ENCODE measurements at regions not wholly inside any gene's neighbourhood (a gene's known extent, or its start where the extent isn't known, plus 50 kb on each side); places are given as distances from the start of the nearest gene placed in this dataset.
"Not testable (repeated sequence)": the region's sequence is repeated elsewhere in the genome, so short reads cannot be mapped to it uniquely, and the experiment has no call there.

GRCh38 chr3:35141406-35141805 is 497.9 kb upstream of the ARPP21 start:
- Histone ChIP-seq H3K4me1 (no peaks in the 10 kb centered on the region), H3K27ac (no peak overlapping the region), H3K27me3 (no peaks in the 10 kb centered on the region), H3K9me3 (peaks cover 0 to 9% (median 0%) of the 10 kb centered on the region in 4 donors), H3K36me3 (no peaks in the 10 kb centered on the region), H3K4me3 (no peak overlapping the region)
- no peak for DNase-seq (ENCODE audit: low spot score in 2 of 2)
- TF ChIP-seq POLR2A (IDR thresholded peaks at IDR 0.05), result no peak
- no peak for TF ChIP-seq CTCF (IDR thresholded peaks at IDR 0.05)
- TF ChIP-seq EP300 (IDR thresholded peaks at IDR 0.05), result no peak
- WGBS, 2 donors, result 63 to 70% methylated on average over 3 to 4 of the region's 4 CpGs

- TF ChIP-seq POLR2A (IDR thresholded peaks at IDR 0.05), result no peak
- TF ChIP-seq EP300 (IDR thresholded peaks at IDR 0.05), result no peak
- no peak for TF ChIP-seq CTCF (IDR thresholded peaks at IDR 0.05)
- H3K4me1 ChIP-seq, result no peaks in the 10 kb centered on the region
- DNase-seq (ENCODE audit: low spot score in 2 of 2), result no peak
- H3K4me3 ChIP-seq, result no peak overlapping the region
- H3K27me3 ChIP-seq, result no peaks in the 10 kb centered on the region
- H3K27ac ChIP-seq, result no peak overlapping the region
- peaks cover 0 to 9% (median 0%) of the 10 kb centered on the region in 4 donors for H3K9me3 ChIP-seq
- no peaks in the 10 kb centered on the region for H3K36me3 ChIP-seq
Observed at GRCh38 chr3:35144011-35144410, 495.3 kb upstream of the ARPP21 start.

- not testable (repeated sequence) for DNase-seq (ENCODE audit: low spot score in 2 of 2); H3K27me3 ChIP-seq; H3K27ac ChIP-seq; H3K9me3 ChIP-seq; H3K36me3 ChIP-seq; H3K4me3 ChIP-seq; H3K4me1 ChIP-seq
- 67 to 72% methylated on average over 9 of the region's 10 CpGs for WGBS, 2 donors
Observed at GRCh38 chr3:35146256-35147035, 492.9 kb upstream of the ARPP21 start.

- TF ChIP-seq EP300 (IDR thresholded peaks at IDR 0.05) (no peak), CTCF (IDR thresholded peaks at IDR 0.05) (no peak), POLR2A (IDR thresholded peaks at IDR 0.05) (no peak)
- DNase-seq (ENCODE audit: low spot score in 2 of 2), result no peak
- H3K9me3 ChIP-seq, result peaks cover 0 to 15% (median 0%) of the 10 kb centered on the region in 4 donors
Observed at GRCh38 chr3:35183927-35184675, 455.2 kb upstream of the ARPP21 start.

GRCh38 chr3:35184775-35185174 is 454.6 kb upstream of the ARPP21 start:
- 57 to 65% methylated on average over 2 of the region's 2 CpGs for WGBS, 2 donors
- Histone ChIP-seq H3K27ac (no peak overlapping the region), H3K27me3 (no peaks in the 10 kb centered on the region), H3K36me3 (no peaks in the 10 kb centered on the region), H3K4me1 (no peaks in the 10 kb centered on the region), H3K9me3 (peaks cover 0 to 15% (median 0%) of the 10 kb centered on the region in 4 donors), H3K4me3 (no peak overlapping the region)
- no peak for DNase-seq (ENCODE audit: low spot score in 2 of 2)
- no peak for TF ChIP-seq CTCF (IDR thresholded peaks at IDR 0.05)
- TF ChIP-seq EP300 (IDR thresholded peaks at IDR 0.05), result no peak
- no peak for TF ChIP-seq POLR2A (IDR thresholded peaks at IDR 0.05)

More at GRCh38 chr3:35183927-35184675, 455.2 kb upstream of the ARPP21 start:
- 53 to 70% methylated on average over 2 of the region's 2 CpGs for WGBS, 2 donors
- Histone ChIP-seq H3K27ac (no peak overlapping the region), H3K4me3 (no peak overlapping the region), H3K36me3 (no peaks in the 10 kb centered on the region), H3K27me3 (no peaks in the 10 kb centered on the region), H3K4me1 (no peaks in the 10 kb centered on the region)

Measured in tibial nerve (tissue), 4 donors.